ENCODE measurements at regions not wholly inside any gene's neighbourhood (a gene's known extent, or its start where the extent isn't known, plus 50 kb on each side); places are given as distances from the start of the nearest gene placed in this dataset.

DNA sequence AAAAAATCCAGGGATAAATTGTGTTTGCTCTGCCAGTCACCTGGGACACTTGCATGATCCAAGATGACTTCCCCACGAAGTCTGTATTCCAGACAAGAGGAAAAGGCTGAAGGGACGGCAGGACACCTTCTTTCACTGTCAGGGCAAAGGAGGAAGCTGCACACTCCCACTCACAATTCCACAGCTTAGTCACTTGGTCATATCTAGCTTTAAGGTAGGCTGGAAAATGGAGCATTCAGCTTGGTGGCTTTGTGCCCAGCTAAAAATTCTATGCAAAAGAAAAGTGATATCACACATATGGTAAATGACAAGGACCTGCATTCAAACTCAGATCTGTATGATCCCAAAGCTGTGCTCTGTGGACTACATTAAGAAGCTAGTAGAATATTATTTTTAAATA, 109.2 kb upstream of the TPM1 start:
- CTCF ChIA-PET = interaction anchor here (0.6 kb wide), 2 partner anchors 23 to 86 kb away, joined by 3 to 5 read pairs; no protein-coding TSS in a partner anchor
- POLR2A ChIA-PET = no interaction called here
- no peak overlapping the region for H3K4me3 Mint-ChIP-seq (ENCODE audit: unreplicated experiment)
- DNase-seq (ENCODE audit: unreplicated experiment) = no peak
- peaks cover 13% of the 10 kb centered on the region for H3K4me1 Mint-ChIP-seq (ENCODE audit: insufficient read depth, unreplicated experiment)
- H3K27me3 Mint-ChIP-seq (ENCODE audit: insufficient read depth, unreplicated experiment) = no peaks in the 10 kb centered on the region
- intact Hi-C loops (cut with micrococcal nuclease) = no loop called here
- no peaks in the 10 kb centered on the region for H3K36me3 Mint-ChIP-seq (ENCODE audit: insufficient read depth, unreplicated experiment)
- no peaks in the 10 kb centered on the region for H3K9me3 Mint-ChIP-seq (ENCODE audit: unreplicated experiment)
- no peak for TF ChIP-seq CTCF (IDR thresholded peaks at IDR 0.05; ENCODE audit: unreplicated experiment)
- BruUV-seq (replicated peaks) = no TSS peak
- H3K27ac Mint-ChIP-seq (ENCODE audit: low read depth, unreplicated experiment) = no peak overlapping the region

GRCh38 chr15:62934236-62934971, 108.1 kb upstream of the TPM1 start:
- ChIA-PET POLR2A (no interaction called here), CTCF (interaction anchor here (0.6 kb wide), 1 partner anchor 77 kb away, joined by 3 read pairs; no protein-coding TSS in a partner anchor)
- H3K4me1 Mint-ChIP-seq (ENCODE audit: insufficient read depth, unreplicated experiment) = peaks cover 3% of the 10 kb centered on the region
- no peak for TF ChIP-seq CTCF (IDR thresholded peaks at IDR 0.05; ENCODE audit: unreplicated experiment)
- H3K27ac Mint-ChIP-seq (ENCODE audit: low read depth, unreplicated experiment) = no peak overlapping the region
- intact Hi-C loops (cut with micrococcal nuclease) = no loop called here
- no TSS peak for BruUV-seq (replicated peaks)
- no peaks in the 10 kb centered on the region for H3K9me3 Mint-ChIP-seq (ENCODE audit: unreplicated experiment)
- DNase-seq (ENCODE audit: unreplicated experiment) = no peak
- no peaks in the 10 kb centered on the region for H3K36me3 Mint-ChIP-seq (ENCODE audit: insufficient read depth, unreplicated experiment)
- H3K4me3 Mint-ChIP-seq (ENCODE audit: unreplicated experiment) = no peak overlapping the region
- no peaks in the 10 kb centered on the region for H3K27me3 Mint-ChIP-seq (ENCODE audit: insufficient read depth, unreplicated experiment)

DNA sequence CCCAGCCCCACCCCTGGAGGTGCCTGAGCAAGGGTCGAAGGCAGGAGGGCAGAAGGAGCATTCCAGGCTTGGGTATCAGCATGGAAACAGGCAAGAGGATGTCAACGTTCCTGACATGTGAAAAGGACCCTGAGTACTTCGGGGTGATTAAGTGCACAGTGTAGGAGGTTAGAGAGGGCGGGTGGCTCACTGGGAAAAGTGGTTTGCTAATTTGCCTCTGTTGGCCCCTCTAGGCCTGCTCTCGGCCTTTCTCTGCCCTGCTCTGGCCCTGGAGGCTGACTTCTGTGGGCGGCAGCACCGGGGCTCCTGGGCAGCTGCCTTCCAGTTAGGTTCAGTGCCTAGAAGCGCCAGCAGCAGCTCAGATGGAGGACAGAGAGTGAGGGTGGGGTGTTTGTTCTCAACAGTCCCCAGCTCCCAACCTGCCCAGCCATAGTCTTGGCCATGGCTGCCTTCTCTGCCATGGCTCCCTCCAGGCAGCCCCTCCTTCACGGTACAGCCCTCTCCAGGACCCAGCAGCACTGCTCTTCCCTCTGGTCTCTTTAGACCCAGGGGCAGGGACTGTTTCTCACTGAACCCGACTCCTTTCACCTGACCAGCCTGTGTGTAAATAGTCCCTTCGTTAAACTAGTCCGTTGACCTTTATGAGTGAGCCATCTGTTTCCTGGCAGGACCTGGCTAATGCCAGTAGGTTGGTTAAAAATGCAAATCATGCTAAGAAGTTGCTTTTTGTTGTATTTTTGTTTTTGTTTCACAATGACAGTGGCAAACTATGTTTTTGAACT, 107.1 kb upstream of the TPM1 start:
- no TSS peak for BruUV-seq (replicated peaks)
- intact Hi-C loops (cut with micrococcal nuclease) = no loop called here
- ChIA-PET POLR2A (interaction anchor here (0.5 kb wide), 1 partner anchor 13 kb away, joined by 3 read pairs; no protein-coding TSS in a partner anchor), CTCF (interaction anchor here (0.6 kb wide), 1 partner anchor 78 kb away, joined by 3 read pairs; no protein-coding TSS in a partner anchor)
- H3K4me3 Mint-ChIP-seq (ENCODE audit: unreplicated experiment) = no peak overlapping the region
- no peaks in the 10 kb centered on the region for H3K36me3 Mint-ChIP-seq (ENCODE audit: insufficient read depth, unreplicated experiment)
- H3K4me1 Mint-ChIP-seq (ENCODE audit: insufficient read depth, unreplicated experiment) = peaks cover 2% of the 10 kb centered on the region
- H3K27ac Mint-ChIP-seq (ENCODE audit: low read depth, unreplicated experiment) = no peak overlapping the region
- H3K27me3 Mint-ChIP-seq (ENCODE audit: insufficient read depth, unreplicated experiment) = no peaks in the 10 kb centered on the region
- TF ChIP-seq CTCF (IDR thresholded peaks at IDR 0.05; ENCODE audit: unreplicated experiment) = no peak
- DNase-seq (ENCODE audit: unreplicated experiment) = no peak
- no peaks in the 10 kb centered on the region for H3K9me3 Mint-ChIP-seq (ENCODE audit: unreplicated experiment)

- intact Hi-C loops (cut with micrococcal nuclease) = no loop called here
- H3K4me1 Mint-ChIP-seq (ENCODE audit: insufficient read depth, unreplicated experiment) = peaks cover 20% of the 10 kb centered on the region
- H3K27me3 Mint-ChIP-seq (ENCODE audit: insufficient read depth, unreplicated experiment) = no peaks in the 10 kb centered on the region
- no peak overlapping the region for H3K4me3 Mint-ChIP-seq (ENCODE audit: unreplicated experiment)
- no peaks in the 10 kb centered on the region for H3K36me3 Mint-ChIP-seq (ENCODE audit: insufficient read depth, unreplicated experiment)
- H3K9me3 Mint-ChIP-seq (ENCODE audit: unreplicated experiment) = no peaks in the 10 kb centered on the region
- POLR2A ChIA-PET = no interaction called here
- CTCF ChIA-PET = no interaction called here
- TF ChIP-seq CTCF (IDR thresholded peaks at IDR 0.05; ENCODE audit: unreplicated experiment) = no peak
- no TSS peak for BruUV-seq (replicated peaks)
- no peak for DNase-seq (ENCODE audit: unreplicated experiment)
- H3K27ac Mint-ChIP-seq (ENCODE audit: low read depth, unreplicated experiment) = no peak overlapping the region
These were observed 103.7 kb upstream of the TPM1 start for GRCh38 chr15:62938825-62939224.
